Activated CD8-positive, alpha-beta memory T cell treated with anti-CD3 and anti-CD28 coated beads, Interleukin-2, amount 50 U/mL, for 1 hour (primary cell): ENCODE measurements at regions not wholly inside any gene's neighbourhood (a gene's known extent, or its start where the extent isn't known, plus 50 kb on each side); places are given as distances from the start of the nearest gene placed in this dataset.
"Not testable (repeated sequence)": the region's sequence is repeated elsewhere in the genome, so short reads cannot be mapped to it uniquely, and the experiment has no call there.

Source experiments
- DNase-seq: peaks from one replicate; pipeline ENCODE4 v3.0.0-alpha.2; 2020; ENCODE audit errors: extremely low read depth

GRCh38 chr9:41367301-41367700 lies 178.2 kb upstream of the ZNG1F start:
- not testable (repeated sequence) for DNase-seq

- DNase-seq: not testable (repeated sequence)
These were observed 172.7 kb upstream of the ZNG1F start for GRCh38 chr9:41361790-41362189.

GRCh38 chr9:41359116-41359515 lies 170.0 kb upstream of the ZNG1F start:
- not testable (repeated sequence) for DNase-seq

- peak; percentile 47 for DNase-seq
These were observed 169.6 kb upstream of the ZNG1F start for GRCh38 chr9:41358682-41359081.

GRCh38 chr9:41357918-41358404 lies 168.8 kb upstream of the ZNG1F start:
- DNase-seq: not testable (repeated sequence)

GRCh38 chr9:41357350-41357748 lies 168.2 kb upstream of the ZNG1F start:
- not testable (repeated sequence) for DNase-seq

GRCh38 chr9:41356588-41357349 lies 167.7 kb upstream of the ZNG1F start:
- DNase-seq: peak; percentile 57

GRCh38 chr9:41355712-41356450 lies 166.8 kb upstream of the ZNG1F start:
- DNase-seq: not testable (repeated sequence)

- not testable (repeated sequence) for DNase-seq
These were observed 165.9 kb upstream of the ZNG1F start for GRCh38 chr9:41354978-41355377.

- DNase-seq: not testable (repeated sequence)
These were observed 165.2 kb upstream of the ZNG1F start for GRCh38 chr9:41354060-41354934.

- DNase-seq: not testable (repeated sequence)
These were observed 163.9 kb upstream of the ZNG1F start for GRCh38 chr9:41353026-41353425.

- DNase-seq: not testable (repeated sequence)
These were observed 163.3 kb upstream of the ZNG1F start for GRCh38 chr9:41352390-41352789.

- not testable (repeated sequence) for DNase-seq
These were observed 158.8 kb upstream of the ZNG1F start for GRCh38 chr9:41347893-41348292.

GRCh38 chr9:41332562-41332961 lies 143.4 kb upstream of the ZNG1F start:
- not testable (repeated sequence) for DNase-seq

- not testable (repeated sequence) for DNase-seq
These were observed 132.2 kb upstream of the ZNG1F start for GRCh38 chr9:41321277-41321676.

GRCh38 chr9:41308953-41309352 lies 119.8 kb upstream of the ZNG1F start:
- not testable (repeated sequence) for DNase-seq

GRCh38 chr9:41285744-41286143 lies 96.6 kb upstream of the ZNG1F start:
- DNase-seq: not testable (repeated sequence)

- not testable (repeated sequence) for DNase-seq
These were observed 91.5 kb upstream of the ZNG1F start for GRCh38 chr9:41280299-41281238.

GRCh38 chr9:41279437-41279836 lies 90.3 kb upstream of the ZNG1F start:
- DNase-seq: not testable (repeated sequence)

- not testable (repeated sequence) for DNase-seq
These were observed 89.9 kb upstream of the ZNG1F start for GRCh38 chr9:41279033-41279432.
